H1 (cell line): ENCODE measurements at regions not wholly inside any gene's neighbourhood (a gene's known extent, or its start where the extent isn't known, plus 50 kb on each side); places are given as distances from the start of the nearest gene placed in this dataset.

Experiments used
- EZH2 ChIP-seq: fragments of 200-600 bp; sonication (generic); IDR thresholded peaks from 2 replicates; pipeline ENCODE4 v1.7.1; 2012; ENCODE audit warnings: low read depth, mild to moderate bottlenecking, moderate library complexity, low read length, inconsistent platforms; ENCODE audit not compliant: severe bottlenecking
- GABPA ChIP-seq: IDR thresholded peaks from 2 replicates; pipeline ENCODE4 v1.6.1; 2011; ENCODE audit warnings: mild to moderate bottlenecking, low read length, moderate library complexity, borderline replicate concordance; ENCODE audit not compliant: insufficient read depth
- MAFK ChIP-seq: IDR thresholded peaks from 2 replicates; pipeline ENCODE4 v1.6.1; 2012; ENCODE audit warnings: low read depth, mild to moderate bottlenecking, improper control_type of control experiment, low read length
- NANOG ChIP-seq: IDR thresholded peaks from 2 replicates; pipeline ENCODE4 v1.6.1; 2011; ENCODE audit warnings: low read length, low read depth, mild to moderate bottlenecking, inconsistent platforms; ENCODE audit not compliant: insufficient read depth, poor library complexity, severe bottlenecking
- SAP30 ChIP-seq: fragments of 300-600 bp; sonication (generic); IDR thresholded peaks from 2 replicates; pipeline ENCODE4 v1.7.1; 2012; ENCODE audit warnings: low read length, moderate library complexity, mild to moderate bottlenecking, inconsistent platforms; ENCODE audit not compliant: insufficient read depth, insufficient replicate concordance
- SIN3A ChIP-seq, 2 experiments: IDR thresholded peaks in 1 of 2; conservative IDR thresholded peaks in 1 of 2; 2 replicates each; pipeline ENCODE4 v1.6.1; 2011 to 2012; ENCODE audit warnings: low read length in 2 of 2, improper control_type of control experiment in 1 of 2, low read depth in 1 of 2, mild to moderate bottlenecking in 1 of 2
- TAF1 ChIP-seq: IDR thresholded peaks from 2 replicates; pipeline ENCODE4 v1.6.1; 2011; ENCODE audit warnings: mild to moderate bottlenecking, low read depth, low read length
- YY1 ChIP-seq: IDR thresholded peaks from 2 replicates; pipeline ENCODE4 v1.6.1; 2011; ENCODE audit warnings: low read depth, mild to moderate bottlenecking, low read length
- TF ChIP-seq, protein P1 (sequence below): fragments of 300-600 bp; sonication (generic); IDR thresholded peaks from 2 replicates; pipeline ENCODE4 v1.7.1; 2012; ENCODE audit warnings: low read length, moderate library complexity, mild to moderate bottlenecking, inconsistent platforms; ENCODE audit not compliant: insufficient replicate concordance
- TF ChIP-seq, protein P2 (sequence below): IDR thresholded peaks from 2 replicates; pipeline ENCODE4 v1.6.1; 2011; ENCODE audit warnings: low read length, improper control_type of control experiment

DNA sequence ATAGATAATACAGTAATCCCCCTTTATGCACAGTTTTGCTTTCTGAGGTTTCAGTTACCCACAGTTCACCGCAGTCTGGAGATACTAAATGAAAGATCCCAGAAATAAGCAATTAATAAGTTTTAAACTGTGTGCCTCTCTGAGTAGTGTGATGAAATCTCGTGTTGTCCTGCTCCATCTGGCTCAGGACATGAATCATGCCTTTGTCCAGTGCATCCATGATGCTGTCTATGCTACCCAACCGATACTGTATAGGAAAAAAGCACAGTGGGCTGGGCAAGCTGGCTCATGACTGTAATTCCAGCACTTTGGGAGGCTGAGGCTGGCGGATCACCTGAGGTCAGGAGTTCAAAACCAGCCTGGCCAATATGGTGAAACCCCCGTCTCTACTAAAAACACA lies 85.0 kb upstream of the SLC2A1 start (continued):
- TF ChIP-seq, protein P1, sequence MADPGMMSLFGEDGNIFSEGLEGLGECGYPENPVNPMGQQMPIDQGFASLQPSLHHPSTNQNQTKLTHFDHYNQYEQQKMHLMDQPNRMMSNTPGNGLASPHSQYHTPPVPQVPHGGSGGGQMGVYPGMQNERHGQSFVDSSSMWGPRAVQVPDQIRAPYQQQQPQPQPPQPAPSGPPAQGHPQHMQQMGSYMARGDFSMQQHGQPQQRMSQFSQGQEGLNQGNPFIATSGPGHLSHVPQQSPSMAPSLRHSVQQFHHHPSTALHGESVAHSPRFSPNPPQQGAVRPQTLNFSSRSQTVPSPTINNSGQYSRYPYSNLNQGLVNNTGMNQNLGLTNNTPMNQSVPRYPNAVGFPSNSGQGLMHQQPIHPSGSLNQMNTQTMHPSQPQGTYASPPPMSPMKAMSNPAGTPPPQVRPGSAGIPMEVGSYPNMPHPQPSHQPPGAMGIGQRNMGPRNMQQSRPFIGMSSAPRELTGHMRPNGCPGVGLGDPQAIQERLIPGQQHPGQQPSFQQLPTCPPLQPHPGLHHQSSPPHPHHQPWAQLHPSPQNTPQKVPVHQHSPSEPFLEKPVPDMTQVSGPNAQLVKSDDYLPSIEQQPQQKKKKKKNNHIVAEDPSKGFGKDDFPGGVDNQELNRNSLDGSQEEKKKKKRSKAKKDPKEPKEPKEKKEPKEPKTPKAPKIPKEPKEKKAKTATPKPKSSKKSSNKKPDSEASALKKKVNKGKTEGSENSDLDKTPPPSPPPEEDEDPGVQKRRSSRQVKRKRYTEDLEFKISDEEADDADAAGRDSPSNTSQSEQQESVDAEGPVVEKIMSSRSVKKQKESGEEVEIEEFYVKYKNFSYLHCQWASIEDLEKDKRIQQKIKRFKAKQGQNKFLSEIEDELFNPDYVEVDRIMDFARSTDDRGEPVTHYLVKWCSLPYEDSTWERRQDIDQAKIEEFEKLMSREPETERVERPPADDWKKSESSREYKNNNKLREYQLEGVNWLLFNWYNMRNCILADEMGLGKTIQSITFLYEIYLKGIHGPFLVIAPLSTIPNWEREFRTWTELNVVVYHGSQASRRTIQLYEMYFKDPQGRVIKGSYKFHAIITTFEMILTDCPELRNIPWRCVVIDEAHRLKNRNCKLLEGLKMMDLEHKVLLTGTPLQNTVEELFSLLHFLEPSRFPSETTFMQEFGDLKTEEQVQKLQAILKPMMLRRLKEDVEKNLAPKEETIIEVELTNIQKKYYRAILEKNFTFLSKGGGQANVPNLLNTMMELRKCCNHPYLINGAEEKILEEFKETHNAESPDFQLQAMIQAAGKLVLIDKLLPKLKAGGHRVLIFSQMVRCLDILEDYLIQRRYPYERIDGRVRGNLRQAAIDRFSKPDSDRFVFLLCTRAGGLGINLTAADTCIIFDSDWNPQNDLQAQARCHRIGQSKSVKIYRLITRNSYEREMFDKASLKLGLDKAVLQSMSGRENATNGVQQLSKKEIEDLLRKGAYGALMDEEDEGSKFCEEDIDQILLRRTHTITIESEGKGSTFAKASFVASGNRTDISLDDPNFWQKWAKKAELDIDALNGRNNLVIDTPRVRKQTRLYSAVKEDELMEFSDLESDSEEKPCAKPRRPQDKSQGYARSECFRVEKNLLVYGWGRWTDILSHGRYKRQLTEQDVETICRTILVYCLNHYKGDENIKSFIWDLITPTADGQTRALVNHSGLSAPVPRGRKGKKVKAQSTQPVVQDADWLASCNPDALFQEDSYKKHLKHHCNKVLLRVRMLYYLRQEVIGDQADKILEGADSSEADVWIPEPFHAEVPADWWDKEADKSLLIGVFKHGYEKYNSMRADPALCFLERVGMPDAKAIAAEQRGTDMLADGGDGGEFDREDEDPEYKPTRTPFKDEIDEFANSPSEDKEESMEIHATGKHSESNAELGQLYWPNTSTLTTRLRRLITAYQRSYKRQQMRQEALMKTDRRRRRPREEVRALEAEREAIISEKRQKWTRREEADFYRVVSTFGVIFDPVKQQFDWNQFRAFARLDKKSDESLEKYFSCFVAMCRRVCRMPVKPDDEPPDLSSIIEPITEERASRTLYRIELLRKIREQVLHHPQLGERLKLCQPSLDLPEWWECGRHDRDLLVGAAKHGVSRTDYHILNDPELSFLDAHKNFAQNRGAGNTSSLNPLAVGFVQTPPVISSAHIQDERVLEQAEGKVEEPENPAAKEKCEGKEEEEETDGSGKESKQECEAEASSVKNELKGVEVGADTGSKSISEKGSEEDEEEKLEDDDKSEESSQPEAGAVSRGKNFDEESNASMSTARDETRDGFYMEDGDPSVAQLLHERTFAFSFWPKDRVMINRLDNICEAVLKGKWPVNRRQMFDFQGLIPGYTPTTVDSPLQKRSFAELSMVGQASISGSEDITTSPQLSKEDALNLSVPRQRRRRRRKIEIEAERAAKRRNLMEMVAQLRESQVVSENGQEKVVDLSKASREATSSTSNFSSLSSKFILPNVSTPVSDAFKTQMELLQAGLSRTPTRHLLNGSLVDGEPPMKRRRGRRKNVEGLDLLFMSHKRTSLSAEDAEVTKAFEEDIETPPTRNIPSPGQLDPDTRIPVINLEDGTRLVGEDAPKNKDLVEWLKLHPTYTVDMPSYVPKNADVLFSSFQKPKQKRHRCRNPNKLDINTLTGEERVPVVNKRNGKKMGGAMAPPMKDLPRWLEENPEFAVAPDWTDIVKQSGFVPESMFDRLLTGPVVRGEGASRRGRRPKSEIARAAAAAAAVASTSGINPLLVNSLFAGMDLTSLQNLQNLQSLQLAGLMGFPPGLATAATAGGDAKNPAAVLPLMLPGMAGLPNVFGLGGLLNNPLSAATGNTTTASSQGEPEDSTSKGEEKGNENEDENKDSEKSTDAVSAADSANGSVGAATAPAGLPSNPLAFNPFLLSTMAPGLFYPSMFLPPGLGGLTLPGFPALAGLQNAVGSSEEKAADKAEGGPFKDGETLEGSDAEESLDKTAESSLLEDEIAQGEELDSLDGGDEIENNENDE = no peak
- no peak for TF ChIP-seq MAFK
- TF ChIP-seq SAP30 = no peak
- no peak for TF ChIP-seq EZH2
- TF ChIP-seq TAF1 = no peak
- TF ChIP-seq, protein P2, sequence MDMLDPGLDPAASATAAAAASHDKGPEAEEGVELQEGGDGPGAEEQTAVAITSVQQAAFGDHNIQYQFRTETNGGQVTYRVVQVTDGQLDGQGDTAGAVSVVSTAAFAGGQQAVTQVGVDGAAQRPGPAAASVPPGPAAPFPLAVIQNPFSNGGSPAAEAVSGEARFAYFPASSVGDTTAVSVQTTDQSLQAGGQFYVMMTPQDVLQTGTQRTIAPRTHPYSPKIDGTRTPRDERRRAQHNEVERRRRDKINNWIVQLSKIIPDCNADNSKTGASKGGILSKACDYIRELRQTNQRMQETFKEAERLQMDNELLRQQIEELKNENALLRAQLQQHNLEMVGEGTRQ = no peak
- TF ChIP-seq SIN3A (conservative IDR thresholded peaks at IDR 0.05 in 1 of 2, IDR thresholded peaks at IDR 0.05 in 1 of 2; ENCODE audit: low read depth in 1 of 2, low read length in 2 of 2) = no peak
- TF ChIP-seq YY1 = no peak
- no peak for TF ChIP-seq NANOG
- TF ChIP-seq GABPA = no peak
